CD4-positive, alpha-beta memory T cell (primary cell): ENCODE measurements at regions not wholly inside any gene's neighbourhood (a gene's known extent, or its start where the extent isn't known, plus 50 kb on each side); places are given as distances from the start of the nearest gene placed in this dataset.

Source experiments
- CTCF ChIA-PET: fragments of 350-600 bp; sonication (Branson Sonifier 250); formaldehyde crosslinking; loops from one replicate; lab custom pipeline; 2021; ENCODE audit warnings: inconsistent platforms; ENCODE audit not compliant: partially characterized antibody; lab: Charles Lee
- POLR2A ChIA-PET: fragments of 350-600 bp; sonication (Branson Sonifier 250); formaldehyde crosslinking; loops from one replicate; lab custom pipeline; 2021; ENCODE audit not compliant: partially characterized antibody; lab: Charles Lee
- DNase-seq, 5 donors: peaks; one replicate each; pipeline versions ENCODE4 v3.0.0 to v3.0.0-alpha.2; 2020 to 2022; ENCODE audit warnings: mixed read lengths in 1 of 5
- H3K27ac ChIP-seq: one replicate; pipeline ENCODE4 v1.7.0; 2013; ENCODE audit warnings: low read depth, low read length
- H3K27me3 ChIP-seq: 2 replicates; pipeline ENCODE4 v1.7.0; 2013; ENCODE audit warnings: mild to moderate bottlenecking, low read length, moderate library complexity; ENCODE audit not compliant: insufficient read depth
- H3K36me3 ChIP-seq: 2 replicates; pipeline ENCODE4 v1.7.0; 2013; ENCODE audit warnings: mild to moderate bottlenecking, low read length, moderate library complexity; ENCODE audit not compliant: insufficient read depth
- H3K4me1 ChIP-seq: 2 replicates; pipeline ENCODE4 v1.7.0; 2013; ENCODE audit warnings: mild to moderate bottlenecking, low read length, moderate library complexity; ENCODE audit not compliant: insufficient read depth
- H3K4me3 ChIP-seq, 2 donors: one replicate each; pipeline ENCODE4 v1.7.0; 2013; ENCODE audit warnings: low read length in 2 of 2, mild to moderate bottlenecking in 1 of 2
- H3K9me3 ChIP-seq, 2 donors: one replicate each; pipeline ENCODE4 v1.7.0; 2013; ENCODE audit warnings: low read length in 2 of 2, control low read depth in 1 of 2; ENCODE audit not compliant: control insufficient read depth in 1 of 2
- H3K27ac Mint-ChIP-seq, 7 donors: one replicate each; pipeline ENCODE4 v1.8.0; 2020 to 2021; ENCODE audit warnings: mixed read lengths in 7 of 7, mild to moderate bottlenecking in 6 of 7, inconsistent platforms in 3 of 7, moderate library complexity in 3 of 7
- H3K27me3 Mint-ChIP-seq, 2 donors: one replicate each; pipeline ENCODE4 v1.8.0; 2020 to 2021; ENCODE audit warnings: mixed read lengths in 2 of 2
- H3K36me3 Mint-ChIP-seq, 2 donors: one replicate each; pipeline ENCODE4 v1.8.0; 2020 to 2021; ENCODE audit warnings: mixed read lengths in 2 of 2, inconsistent platforms in 1 of 2, mild to moderate bottlenecking in 1 of 2
- H3K4me1 Mint-ChIP-seq, 4 donors: one replicate each; pipeline ENCODE4 v1.8.0; 2020 to 2021; ENCODE audit warnings: mixed read lengths in 4 of 4, mild to moderate bottlenecking in 1 of 4
- H3K4me3 Mint-ChIP-seq, 8 donors: one replicate each; pipeline ENCODE4 v1.8.0; 2020 to 2021; ENCODE audit warnings: mixed read lengths in 8 of 8, mild to moderate bottlenecking in 7 of 8, moderate library complexity in 6 of 8, inconsistent platforms in 3 of 8
- H3K9me3 Mint-ChIP-seq, 8 donors: one replicate each; pipeline ENCODE4 v1.8.0; 2020 to 2021; ENCODE audit warnings: mixed read lengths in 8 of 8, mild to moderate bottlenecking in 5 of 8, inconsistent platforms in 3 of 8, moderate library complexity in 1 of 8
- intact Hi-C: fragments of 100-400 bp; cut with micrococcal nuclease; formaldehyde crosslinking; loops from one replicate; pipeline ENCODE4 v1.15.1; 2023

GRCh38 chr2:235274023-235274422 lies 219.8 kb upstream of the AGAP1 start:
- Histone ChIP-seq H3K9me3 (no peaks in the 10 kb centered on the region), H3K27ac (no peak overlapping the region), H3K36me3 (no peaks in the 10 kb centered on the region), H3K27me3 (no peaks in the 10 kb centered on the region), H3K4me1 (no peaks in the 10 kb centered on the region), H3K4me3 (no peak overlapping the region)
- Mint-ChIP-seq H3K9me3 (peaks cover 0 to 10% (median under 1%) of the 10 kb centered on the region in 8 donors), H3K27me3 (peaks cover 18 to 21% of the 10 kb centered on the region in 2 donors), H3K27ac (no peak overlapping the region), H3K36me3 (no peaks in the 10 kb centered on the region), H3K4me1 (peaks cover 0 to 6% (median 2%) of the 10 kb centered on the region in 4 donors), H3K4me3 (no peak overlapping the region)
- POLR2A ChIA-PET = no interaction called here
- DNase-seq = no peak
- CTCF ChIA-PET = no interaction called here
- intact Hi-C loops = no loop called here

- CTCF ChIA-PET = no interaction called here
- Mint-ChIP-seq H3K27ac (no peak overlapping the region), H3K4me3 (no peak overlapping the region), H3K9me3 (peaks cover 0 to 10% (median 0%) of the 10 kb centered on the region in 8 donors), H3K4me1 (no peaks in the 10 kb centered on the region), H3K27me3 (peaks cover 0 to 2% of the 10 kb centered on the region in 2 donors), H3K36me3 (no peaks in the 10 kb centered on the region)
- no peaks in the 10 kb centered on the region for H3K27me3 ChIP-seq
- intact Hi-C loops = no loop called here
- no peak overlapping the region for H3K27ac ChIP-seq
- no peak overlapping the region for H3K4me3 ChIP-seq
- POLR2A ChIA-PET = no interaction called here
- no peaks in the 10 kb centered on the region for H3K4me1 ChIP-seq
- H3K9me3 ChIP-seq = no peaks in the 10 kb centered on the region
- H3K36me3 ChIP-seq = no peaks in the 10 kb centered on the region
- DNase-seq = no peak
These were observed 216.4 kb upstream of the AGAP1 start for GRCh38 chr2:235277485-235277884.

GRCh38 chr2:235278771-235279355 lies 215.0 kb upstream of the AGAP1 start:
- peaks cover 2% of the 10 kb centered on the region in 2 donors for H3K27me3 Mint-ChIP-seq
- Histone ChIP-seq H3K27me3 (no peaks in the 10 kb centered on the region), H3K36me3 (no peaks in the 10 kb centered on the region), H3K9me3 (no peaks in the 10 kb centered on the region), H3K27ac (no peak overlapping the region), H3K4me1 (no peaks in the 10 kb centered on the region), H3K4me3 (no peak overlapping the region)
- H3K36me3 Mint-ChIP-seq = no peaks in the 10 kb centered on the region
- no peak overlapping the region for H3K4me3 Mint-ChIP-seq
- peaks cover 0 to 10% (median 0%) of the 10 kb centered on the region in 8 donors for H3K9me3 Mint-ChIP-seq
- no peaks in the 10 kb centered on the region for H3K4me1 Mint-ChIP-seq
- CTCF ChIA-PET = no interaction called here
- intact Hi-C loops = no loop called here
- DNase-seq = no peak
- POLR2A ChIA-PET = no interaction called here
- H3K27ac Mint-ChIP-seq = no peak overlapping the region

- H3K9me3 Mint-ChIP-seq = peaks cover 0 to 2% (median 0%) of the 10 kb centered on the region in 8 donors
- H3K27me3 Mint-ChIP-seq = peaks cover 0 to 2% of the 10 kb centered on the region in 2 donors
- Histone ChIP-seq H3K27ac (no peak overlapping the region), H3K4me3 (no peak overlapping the region), H3K9me3 (no peaks in the 10 kb centered on the region), H3K27me3 (no peaks in the 10 kb centered on the region), H3K4me1 (no peaks in the 10 kb centered on the region), H3K36me3 (no peaks in the 10 kb centered on the region)
- no peak overlapping the region for H3K4me3 Mint-ChIP-seq
- intact Hi-C loops = no loop called here
- H3K4me1 Mint-ChIP-seq = no peaks in the 10 kb centered on the region
- no peaks in the 10 kb centered on the region for H3K36me3 Mint-ChIP-seq
- H3K27ac Mint-ChIP-seq = no peak overlapping the region
- DNase-seq = no peak
- ChIA-PET CTCF (interaction anchor here (1.1 kb wide), 1 partner anchor 10 kb away, joined by 3 read pairs; no protein-coding TSS in a partner anchor), POLR2A (no interaction called here)
These were observed 213.9 kb upstream of the AGAP1 start for GRCh38 chr2:235279965-235280364.

- POLR2A ChIA-PET = no interaction called here
These were observed 210.6 kb upstream of the AGAP1 start for GRCh38 chr2:235283246-235283645.

GRCh38 chr2:235286622-235287374 lies 207.0 kb upstream of the AGAP1 start:
- no peaks in the 10 kb centered on the region for H3K27me3 ChIP-seq
- H3K36me3 ChIP-seq = no peaks in the 10 kb centered on the region
- Mint-ChIP-seq H3K4me3 (no peak overlapping the region), H3K27ac (no peak overlapping the region), H3K4me1 (no peaks in the 10 kb centered on the region), H3K9me3 (peaks cover 0 to 4% (median 0%) of the 10 kb centered on the region in 8 donors), H3K27me3 (peaks cover 3 to 30% of the 10 kb centered on the region in 2 donors), H3K36me3 (no peaks in the 10 kb centered on the region)
- no peak for DNase-seq
- H3K4me3 ChIP-seq = no peak overlapping the region
- H3K9me3 ChIP-seq = no peaks in the 10 kb centered on the region
- ChIA-PET POLR2A (no interaction called here), CTCF (no interaction called here)
- H3K4me1 ChIP-seq = no peaks in the 10 kb centered on the region
- intact Hi-C loops = no loop called here
- H3K27ac ChIP-seq = no peak overlapping the region

More at GRCh38 chr2:235283246-235283645, 210.6 kb upstream of the AGAP1 start:
- Mint-ChIP-seq H3K27me3 (peaks cover 3 to 17% of the 10 kb centered on the region in 2 donors), H3K27ac (no peak overlapping the region), H3K4me3 (no peak overlapping the region), H3K9me3 (peaks cover 0 to 4% (median 0%) of the 10 kb centered on the region in 8 donors), H3K36me3 (no peaks in the 10 kb centered on the region), H3K4me1 (no peaks in the 10 kb centered on the region)
- no peaks in the 10 kb centered on the region for H3K36me3 ChIP-seq
- no peak overlapping the region for H3K27ac ChIP-seq
- H3K4me3 ChIP-seq = no peak overlapping the region
- H3K4me1 ChIP-seq = no peaks in the 10 kb centered on the region
- no peaks in the 10 kb centered on the region for H3K9me3 ChIP-seq
- intact Hi-C loops = no loop called here
- DNase-seq = no peak
- H3K27me3 ChIP-seq = no peaks in the 10 kb centered on the region
- CTCF ChIA-PET = no interaction called here

GRCh38 chr2:235287375-235287733 lies 206.5 kb upstream of the AGAP1 start:
- ChIA-PET CTCF (no interaction called here), POLR2A (no interaction called here)
- peaks cover 0 to 4% (median 0%) of the 10 kb centered on the region in 8 donors for H3K9me3 Mint-ChIP-seq
- intact Hi-C loops = no loop called here
- H3K27ac ChIP-seq = no peak overlapping the region
- peaks cover 3 to 30% of the 10 kb centered on the region in 2 donors for H3K27me3 Mint-ChIP-seq
- H3K36me3 ChIP-seq = no peaks in the 10 kb centered on the region
- no peaks in the 10 kb centered on the region for H3K9me3 ChIP-seq
- no peak overlapping the region for H3K4me3 Mint-ChIP-seq
- H3K36me3 Mint-ChIP-seq = no peaks in the 10 kb centered on the region
- DNase-seq = no peak
- H3K27ac Mint-ChIP-seq = no peak overlapping the region
- H3K4me3 ChIP-seq = no peak overlapping the region
- H3K27me3 ChIP-seq = no peaks in the 10 kb centered on the region
- H3K4me1 ChIP-seq = no peaks in the 10 kb centered on the region
- no peaks in the 10 kb centered on the region for H3K4me1 Mint-ChIP-seq
